ENCODE measurements at regions not wholly inside any gene's neighbourhood (a gene's known extent, or its start where the extent isn't known, plus 50 kb on each side); places are given as distances from the start of the nearest gene placed in this dataset.

DNA sequence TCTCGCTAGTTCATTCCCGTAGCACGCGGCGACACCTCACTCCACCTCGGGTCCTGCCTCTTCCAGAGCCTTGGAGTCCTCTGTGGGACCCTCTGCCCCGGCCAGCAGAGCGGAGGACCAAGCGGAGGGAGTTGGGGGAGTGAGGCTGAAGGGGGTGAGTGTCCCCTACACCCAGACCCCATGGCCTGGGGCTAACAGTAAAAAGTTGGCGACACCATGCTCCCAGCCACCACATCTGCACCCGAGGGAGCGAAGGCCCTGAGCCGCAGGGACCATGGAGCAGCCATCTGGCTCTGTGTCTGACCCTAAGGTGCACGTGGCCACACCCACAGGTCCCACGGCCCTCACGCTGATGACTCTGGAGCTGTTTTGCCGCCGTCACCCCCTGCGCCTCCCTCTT, 293.8 kb downstream of the BRD1 start:
- Histone ChIP-seq H3K36me3 (ENCODE audit: control insufficient read depth, insufficient read depth, low read length) (peaks cover 1% of the 10 kb centered on the region), H3K4me3 (replicated peaks; ENCODE audit: low read depth, low read length) (no peak overlapping the region), H3K27me3 (replicated peaks; ENCODE audit: control insufficient read depth, insufficient read depth, low read length) (no peaks in the 10 kb centered on the region)
- TF ChIP-seq, protein P1, sequence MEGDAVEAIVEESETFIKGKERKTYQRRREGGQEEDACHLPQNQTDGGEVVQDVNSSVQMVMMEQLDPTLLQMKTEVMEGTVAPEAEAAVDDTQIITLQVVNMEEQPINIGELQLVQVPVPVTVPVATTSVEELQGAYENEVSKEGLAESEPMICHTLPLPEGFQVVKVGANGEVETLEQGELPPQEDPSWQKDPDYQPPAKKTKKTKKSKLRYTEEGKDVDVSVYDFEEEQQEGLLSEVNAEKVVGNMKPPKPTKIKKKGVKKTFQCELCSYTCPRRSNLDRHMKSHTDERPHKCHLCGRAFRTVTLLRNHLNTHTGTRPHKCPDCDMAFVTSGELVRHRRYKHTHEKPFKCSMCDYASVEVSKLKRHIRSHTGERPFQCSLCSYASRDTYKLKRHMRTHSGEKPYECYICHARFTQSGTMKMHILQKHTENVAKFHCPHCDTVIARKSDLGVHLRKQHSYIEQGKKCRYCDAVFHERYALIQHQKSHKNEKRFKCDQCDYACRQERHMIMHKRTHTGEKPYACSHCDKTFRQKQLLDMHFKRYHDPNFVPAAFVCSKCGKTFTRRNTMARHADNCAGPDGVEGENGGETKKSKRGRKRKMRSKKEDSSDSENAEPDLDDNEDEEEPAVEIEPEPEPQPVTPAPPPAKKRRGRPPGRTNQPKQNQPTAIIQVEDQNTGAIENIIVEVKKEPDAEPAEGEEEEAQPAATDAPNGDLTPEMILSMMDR (IDR thresholded peaks at IDR 0.05; ENCODE audit: insufficient read depth, low read length, poor library complexity, severe bottlenecking) = no peak
- DNase-seq (ENCODE audit: extremely low read depth, insufficient read length) = no peak

DNA sequence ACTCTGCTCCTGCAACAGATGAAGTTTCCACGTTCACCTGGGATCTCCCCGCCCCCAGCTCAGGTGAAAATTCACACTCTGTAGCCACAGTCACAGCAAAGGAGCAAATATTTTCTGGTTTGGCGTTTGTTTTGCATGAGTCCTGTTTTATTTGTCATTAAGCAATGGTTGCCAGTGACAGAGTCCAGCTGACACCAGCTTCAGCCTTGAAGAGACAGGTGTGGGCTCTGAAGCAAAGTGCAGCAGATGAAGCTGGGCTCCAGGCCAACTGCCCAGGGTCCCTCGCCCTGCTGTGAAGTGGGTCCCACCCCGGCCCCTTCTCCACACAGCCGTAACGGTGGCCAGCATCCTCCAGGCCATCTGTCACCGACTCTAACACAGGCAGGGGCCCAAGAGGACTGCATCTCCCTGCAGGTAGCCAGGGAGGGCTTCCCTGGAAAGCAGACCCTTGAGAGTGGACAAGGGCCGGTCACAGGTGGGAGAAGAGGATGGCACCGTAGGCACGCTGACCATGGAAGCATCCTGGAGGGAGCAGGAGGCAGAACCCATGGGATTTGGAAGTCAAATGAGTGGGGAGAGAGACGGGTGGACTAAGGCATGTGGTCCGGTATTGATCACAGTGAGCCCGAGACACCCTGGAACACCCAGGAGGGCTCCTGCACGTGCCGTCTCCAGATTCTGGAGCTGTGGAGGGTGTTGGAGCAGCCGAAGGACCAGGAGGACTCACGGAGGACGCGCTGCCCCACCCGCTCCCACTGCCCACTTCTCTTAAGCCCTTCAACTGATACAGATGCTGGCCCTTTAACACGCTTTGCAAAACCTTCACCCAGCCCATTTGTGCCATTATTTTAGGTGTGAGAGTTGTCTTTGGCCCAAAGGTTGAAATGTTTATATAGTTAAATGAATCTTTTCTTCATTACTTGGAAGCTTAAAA, 294.5 kb downstream of the BRD1 start:
- H3K4me3 ChIP-seq (replicated peaks; ENCODE audit: low read depth, low read length) = no peak overlapping the region
- H3K27me3 ChIP-seq (replicated peaks; ENCODE audit: control insufficient read depth, insufficient read depth, low read length) = no peaks in the 10 kb centered on the region
- TF ChIP-seq, protein P1 (IDR thresholded peaks at IDR 0.05; ENCODE audit: insufficient read depth, low read length, poor library complexity, severe bottlenecking) = no peak
- H3K36me3 ChIP-seq (ENCODE audit: control insufficient read depth, insufficient read depth, low read length) = no peaks in the 10 kb centered on the region; the same call in 1 of the 2 replicates
- no peak for DNase-seq (ENCODE audit: extremely low read depth, insufficient read length)

DNA sequence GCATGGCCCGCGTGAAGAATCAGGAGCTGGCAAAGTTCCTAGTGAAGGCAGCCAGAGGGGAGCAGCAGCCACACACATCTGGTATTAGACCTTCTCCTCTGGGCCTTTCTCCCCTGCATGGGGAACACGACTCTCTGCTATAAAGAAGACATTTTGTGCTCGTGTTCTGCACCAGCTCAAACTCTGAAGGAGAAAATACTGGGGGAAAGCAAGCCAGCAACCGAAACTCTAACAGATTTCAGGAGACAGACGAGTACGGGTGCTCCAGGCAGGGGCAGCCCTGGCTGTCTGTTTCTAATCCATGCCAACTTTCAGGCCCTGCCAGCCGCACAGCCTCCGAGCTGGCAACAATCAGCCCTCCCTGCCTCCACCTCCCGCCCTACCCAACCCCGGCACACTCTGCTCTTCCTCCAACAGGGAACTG, 296.3 kb downstream of the BRD1 start:
- H3K4me3 ChIP-seq (replicated peaks; ENCODE audit: low read depth, low read length) = no peak overlapping the region
- no peaks in the 10 kb centered on the region for H3K27me3 ChIP-seq (replicated peaks; ENCODE audit: control insufficient read depth, insufficient read depth, low read length)
- H3K36me3 ChIP-seq (ENCODE audit: control insufficient read depth, insufficient read depth, low read length) = no peaks in the 10 kb centered on the region; the same call in 1 of the 2 replicates
- DNase-seq (ENCODE audit: extremely low read depth, insufficient read length) = no peak
- TF ChIP-seq, protein P1 (IDR thresholded peaks at IDR 0.05; ENCODE audit: insufficient read depth, low read length, poor library complexity, severe bottlenecking) = no peak

DNA sequence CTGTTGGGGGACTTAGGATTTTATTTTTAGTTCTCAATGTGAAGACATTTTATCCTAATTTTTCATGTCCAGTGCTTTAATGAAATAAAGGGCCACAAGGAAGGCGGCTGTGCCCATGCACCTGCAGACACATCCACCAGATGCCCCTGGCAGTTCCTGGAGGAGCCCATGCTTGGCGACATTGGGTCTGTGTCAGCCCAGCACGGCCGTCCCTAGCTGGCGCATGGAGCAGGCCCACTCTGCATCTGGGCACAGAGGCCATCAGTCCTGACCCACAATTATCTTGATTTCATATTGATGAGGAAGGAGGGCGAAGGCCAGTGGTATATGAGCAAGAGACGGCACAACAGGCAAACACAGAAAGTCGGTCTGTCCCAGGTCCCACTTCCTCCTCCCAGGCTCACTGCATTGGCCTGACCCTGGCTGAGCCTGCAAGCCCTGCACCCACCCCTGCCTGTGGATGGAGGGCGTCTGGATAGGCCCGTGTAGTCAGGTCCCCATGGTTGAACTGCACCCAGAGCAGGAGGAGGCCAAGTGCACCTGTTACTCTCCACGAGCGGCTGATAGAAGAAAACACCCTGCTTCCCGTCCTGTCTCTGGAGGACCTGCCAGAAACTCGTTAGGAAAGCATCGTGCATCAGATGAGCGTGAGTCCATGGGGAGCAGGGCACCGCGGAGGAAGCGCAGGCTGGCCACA, 296.9 kb downstream of the BRD1 start:
- H3K36me3 ChIP-seq (ENCODE audit: control insufficient read depth, insufficient read depth, low read length) = no peaks in the 10 kb centered on the region; the same call in 1 of the 2 replicates
- H3K27me3 ChIP-seq (replicated peaks; ENCODE audit: control insufficient read depth, insufficient read depth, low read length) = no peaks in the 10 kb centered on the region
- TF ChIP-seq, protein P1 (IDR thresholded peaks at IDR 0.05; ENCODE audit: insufficient read depth, low read length, poor library complexity, severe bottlenecking) = no peak
- no peak overlapping the region for H3K4me3 ChIP-seq (replicated peaks; ENCODE audit: low read depth, low read length)
- DNase-seq (ENCODE audit: extremely low read depth, insufficient read length) = no peak

DNA sequence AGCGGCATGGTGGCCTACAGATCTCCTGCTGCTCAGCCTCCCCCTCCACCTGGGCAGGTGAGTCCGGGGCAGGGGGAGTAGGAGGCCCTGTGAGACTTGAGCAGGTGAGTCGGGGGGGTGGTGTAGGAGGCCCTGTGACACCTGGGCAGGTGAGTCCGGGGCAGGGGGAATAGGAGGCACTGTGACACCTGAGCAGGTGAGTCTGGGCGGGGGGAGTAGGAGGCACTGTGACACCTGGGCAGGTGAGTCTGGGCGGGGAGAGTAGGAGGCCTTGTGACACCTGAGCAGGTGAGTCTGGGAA, 299.3 kb downstream of the BRD1 start:
- no peak for DNase-seq (ENCODE audit: extremely low read depth, insufficient read length)
- no peaks in the 10 kb centered on the region for H3K27me3 ChIP-seq (replicated peaks; ENCODE audit: control insufficient read depth, insufficient read depth, low read length)
- no peaks in the 10 kb centered on the region; the same call in 1 of the 2 replicates for H3K36me3 ChIP-seq (ENCODE audit: control insufficient read depth, insufficient read depth, low read length)
- no peak overlapping the region for H3K4me3 ChIP-seq (replicated peaks; ENCODE audit: low read depth, low read length)
- TF ChIP-seq, protein P1 (IDR thresholded peaks at IDR 0.05; ENCODE audit: insufficient read depth, low read length, poor library complexity, severe bottlenecking) = no peak
